ENCODE measurements at regions not wholly inside any gene's neighbourhood (a gene's known extent, or its start where the extent isn't known, plus 50 kb on each side); places are given as distances from the start of the nearest gene placed in this dataset.
A peak's percentile ranks its signal among the peaks of the same experiment; 100 is the strongest.
"Not testable (repeated sequence)": the region's sequence is repeated elsewhere in the genome, so short reads cannot be mapped to it uniquely, and the experiment has no call there.

GRCh38 chr17:63267846-63268245, 178.3 kb downstream of the CYB561 start:
- no peak for DNase-seq

GRCh38 chr17:63268827-63269226, 177.3 kb downstream of the CYB561 start:
- no peak for DNase-seq

- no peak for DNase-seq
Measured at GRCh38 chr17:63270610-63271009, 175.5 kb downstream of the CYB561 start.

- no peak for DNase-seq
Measured at GRCh38 chr17:63274146-63274545, 172.0 kb downstream of the CYB561 start.

- peak; percentile 4 for DNase-seq
Measured at GRCh38 chr17:63275318-63275970, 170.7 kb downstream of the CYB561 start.

GRCh38 chr17:63275971-63276745, 169.9 kb downstream of the CYB561 start:
- DNase-seq: no peak

- no peak for DNase-seq
Measured at GRCh38 chr17:63276821-63277220, 169.3 kb downstream of the CYB561 start.

GRCh38 chr17:63277629-63278028, 168.5 kb downstream of the CYB561 start:
- no peak for DNase-seq

GRCh38 chr17:63278728-63279442, 167.2 kb downstream of the CYB561 start:
- no peak for DNase-seq

GRCh38 chr17:63279498-63280230, 166.4 kb downstream of the CYB561 start:
- DNase-seq: no peak

GRCh38 chr17:63282455-63282854, 163.7 kb downstream of the CYB561 start:
- no peak for DNase-seq

GRCh38 chr17:63285551-63285950, 160.6 kb downstream of the CYB561 start:
- no peak for DNase-seq

GRCh38 chr17:63286254-63286653, 159.9 kb downstream of the CYB561 start:
- no peak for DNase-seq

- DNase-seq: not testable (repeated sequence)
Measured at GRCh38 chr17:63287006-63287405, 159.1 kb downstream of the CYB561 start.

- DNase-seq: no peak
Measured at GRCh38 chr17:63289931-63290330, 156.2 kb downstream of the CYB561 start.

GRCh38 chr17:63290351-63290750, 155.8 kb downstream of the CYB561 start:
- no peak for DNase-seq

- DNase-seq: no peak
Measured at GRCh38 chr17:63290784-63291183, 155.3 kb downstream of the CYB561 start.

GRCh38 chr17:63291258-63291657, 154.8 kb downstream of the CYB561 start:
- no peak for DNase-seq

GRCh38 chr17:63292421-63292820, 153.7 kb downstream of the CYB561 start:
- DNase-seq: no peak

- no peak for DNase-seq
Measured at GRCh38 chr17:63293323-63294075, 152.6 kb downstream of the CYB561 start.

- DNase-seq: no peak
Measured at GRCh38 chr17:63294776-63295175, 151.3 kb downstream of the CYB561 start.

- DNase-seq: no peak
Measured at GRCh38 chr17:63295288-63295687, 150.8 kb downstream of the CYB561 start.
